ENCODE measurements at regions not wholly inside any gene's neighbourhood (a gene's known extent, or its start where the extent isn't known, plus 50 kb on each side); places are given as distances from the start of the nearest gene placed in this dataset.
A peak's percentile ranks its signal among the peaks of the same experiment; 100 is the strongest.

DNA sequence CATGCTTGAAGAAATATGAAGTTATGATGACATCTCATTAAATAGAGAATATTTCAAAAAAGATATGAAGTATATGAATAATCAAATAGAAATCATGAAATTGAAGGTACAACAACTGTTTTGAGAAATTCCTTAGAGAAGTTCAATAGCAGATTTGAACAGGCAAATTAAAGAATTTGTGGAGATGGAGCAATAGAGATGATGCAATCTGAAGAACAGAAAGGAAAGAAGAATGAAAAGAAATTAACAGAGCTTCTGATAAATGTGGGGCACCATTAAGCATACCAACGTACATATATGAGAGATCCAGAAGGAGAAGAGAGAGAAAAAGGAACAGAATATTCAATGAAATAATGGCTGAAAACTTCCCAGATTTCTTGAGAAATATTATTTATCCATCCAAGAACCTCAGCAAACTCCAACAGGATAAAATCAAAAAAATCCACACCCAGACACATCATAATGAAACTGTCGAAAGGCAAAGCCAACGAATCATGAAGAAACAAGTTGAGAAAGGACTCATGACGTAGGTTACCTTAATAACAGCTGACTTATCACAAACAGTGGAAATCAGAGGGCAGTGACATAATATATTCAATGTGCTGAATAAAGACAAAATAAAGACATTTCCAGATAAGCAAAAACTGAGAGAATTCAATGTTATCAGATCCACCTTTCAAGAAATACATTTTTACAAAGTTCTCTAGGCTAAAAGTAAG is 297.2 kb upstream of the TARS1 start:
- Histone ChIP-seq H3K4me3 (no peak overlapping the region), H3K4me1 (ENCODE audit: low read depth) (no peaks in the 10 kb centered on the region), H3K27me3 (no peaks in the 10 kb centered on the region), H3K9me3 (ENCODE audit: low read depth) (no peaks in the 10 kb centered on the region), H3K36me3 (no peaks in the 10 kb centered on the region), H3K27ac (no peak overlapping the region)
- TF ChIP-seq, protein P1, sequence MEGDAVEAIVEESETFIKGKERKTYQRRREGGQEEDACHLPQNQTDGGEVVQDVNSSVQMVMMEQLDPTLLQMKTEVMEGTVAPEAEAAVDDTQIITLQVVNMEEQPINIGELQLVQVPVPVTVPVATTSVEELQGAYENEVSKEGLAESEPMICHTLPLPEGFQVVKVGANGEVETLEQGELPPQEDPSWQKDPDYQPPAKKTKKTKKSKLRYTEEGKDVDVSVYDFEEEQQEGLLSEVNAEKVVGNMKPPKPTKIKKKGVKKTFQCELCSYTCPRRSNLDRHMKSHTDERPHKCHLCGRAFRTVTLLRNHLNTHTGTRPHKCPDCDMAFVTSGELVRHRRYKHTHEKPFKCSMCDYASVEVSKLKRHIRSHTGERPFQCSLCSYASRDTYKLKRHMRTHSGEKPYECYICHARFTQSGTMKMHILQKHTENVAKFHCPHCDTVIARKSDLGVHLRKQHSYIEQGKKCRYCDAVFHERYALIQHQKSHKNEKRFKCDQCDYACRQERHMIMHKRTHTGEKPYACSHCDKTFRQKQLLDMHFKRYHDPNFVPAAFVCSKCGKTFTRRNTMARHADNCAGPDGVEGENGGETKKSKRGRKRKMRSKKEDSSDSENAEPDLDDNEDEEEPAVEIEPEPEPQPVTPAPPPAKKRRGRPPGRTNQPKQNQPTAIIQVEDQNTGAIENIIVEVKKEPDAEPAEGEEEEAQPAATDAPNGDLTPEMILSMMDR (IDR thresholded peaks at IDR 0.05; ENCODE audit: low read depth, low read length) = no peak
- no peak for DNase-seq (ENCODE audit: low read depth in 1 of 2, low spot score in 1 of 2)

DNA sequence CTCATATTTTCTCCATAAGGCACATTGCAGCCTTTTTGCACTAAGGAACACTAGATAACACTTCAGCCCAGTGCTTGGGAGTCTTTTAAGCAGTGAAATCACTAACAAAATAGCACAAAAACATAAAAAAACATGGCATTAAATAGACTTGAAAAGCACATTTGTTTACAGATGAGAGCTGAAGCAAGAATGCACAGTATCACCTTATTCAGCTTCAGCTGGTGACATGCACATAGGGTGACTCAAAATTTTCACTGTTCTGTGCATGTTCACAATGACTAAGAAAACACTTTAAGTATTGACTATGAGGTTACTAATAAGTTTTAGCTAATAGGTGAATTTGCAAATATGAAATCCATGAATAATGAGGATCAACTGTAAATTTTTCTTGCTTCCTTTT is 293.9 kb upstream of the TARS1 start:
- Histone ChIP-seq H3K4me1 (ENCODE audit: low read depth) (no peaks in the 10 kb centered on the region), H3K27me3 (no peaks in the 10 kb centered on the region), H3K9me3 (ENCODE audit: low read depth) (no peaks in the 10 kb centered on the region), H3K36me3 (no peaks in the 10 kb centered on the region), H3K27ac (no peak overlapping the region), H3K4me3 (no peak overlapping the region)
- TF ChIP-seq, protein P1 (IDR thresholded peaks at IDR 0.05; ENCODE audit: low read depth, low read length) = no peak
- no peak for DNase-seq (ENCODE audit: low read depth in 1 of 2, low spot score in 1 of 2)

DNA sequence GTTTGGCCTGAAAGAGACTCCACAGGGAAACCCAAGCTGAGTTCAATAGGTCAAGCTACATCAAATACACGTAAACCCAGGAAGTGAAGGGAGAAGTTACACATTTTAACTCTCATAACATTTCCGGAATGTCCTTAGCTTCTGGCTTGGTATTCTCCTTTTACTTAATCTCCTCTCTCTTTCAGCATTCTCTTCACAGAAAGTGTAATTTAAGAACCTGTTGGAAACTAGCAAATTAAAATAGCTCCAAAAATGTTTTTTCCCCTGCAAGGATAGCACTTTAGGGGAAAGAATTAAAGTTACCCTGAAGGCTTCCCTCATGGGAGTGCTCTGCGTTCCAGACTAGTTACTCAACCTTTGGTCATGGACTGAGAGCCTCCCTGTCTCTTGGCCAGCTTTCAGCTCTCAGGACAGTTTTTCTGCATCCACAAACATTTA is 292.7 kb upstream of the TARS1 start:
- TF ChIP-seq, protein P1 (IDR thresholded peaks at IDR 0.05; ENCODE audit: low read depth, low read length) = no peak
- no peaks in the 10 kb centered on the region for H3K9me3 ChIP-seq (ENCODE audit: low read depth)
- peak in 1 of 2 donors; percentile 91 for DNase-seq (ENCODE audit: low read depth in 1 of 2, low spot score in 1 of 2)
- H3K36me3 ChIP-seq = no peaks in the 10 kb centered on the region
- no peak overlapping the region for H3K27ac ChIP-seq
- no peaks in the 10 kb centered on the region for H3K27me3 ChIP-seq
- no peaks in the 10 kb centered on the region for H3K4me1 ChIP-seq (ENCODE audit: low read depth)
- H3K4me3 ChIP-seq = no peak overlapping the region

DNA sequence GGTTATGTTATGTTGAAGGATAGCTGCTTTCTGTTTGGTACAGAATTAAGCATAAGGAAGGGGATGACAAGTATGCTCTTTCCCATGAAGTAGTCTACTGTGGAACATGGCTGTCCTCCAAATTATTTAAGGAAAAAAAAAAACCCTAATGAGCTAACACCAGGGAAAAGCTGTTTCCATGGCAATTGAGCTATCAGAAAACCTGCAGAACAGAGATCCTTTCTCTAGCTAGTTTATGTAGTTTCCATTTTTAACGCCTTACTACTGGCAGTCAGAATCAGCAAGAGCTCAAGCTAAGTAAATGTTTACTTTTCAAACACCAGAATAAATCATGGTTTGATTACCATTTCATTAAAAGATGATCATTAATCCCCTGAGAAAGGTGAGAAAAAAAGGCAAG is 287.4 kb upstream of the TARS1 start:
- Histone ChIP-seq H3K27me3 (no peaks in the 10 kb centered on the region), H3K4me3 (no peak overlapping the region), H3K36me3 (no peaks in the 10 kb centered on the region), H3K9me3 (ENCODE audit: low read depth) (no peaks in the 10 kb centered on the region), H3K4me1 (ENCODE audit: low read depth) (no peaks in the 10 kb centered on the region), H3K27ac (no peak overlapping the region)
- TF ChIP-seq, protein P1 (IDR thresholded peaks at IDR 0.05; ENCODE audit: low read depth, low read length) = no peak
- DNase-seq (ENCODE audit: low read depth in 1 of 2, low spot score in 1 of 2) = no peak

DNA sequence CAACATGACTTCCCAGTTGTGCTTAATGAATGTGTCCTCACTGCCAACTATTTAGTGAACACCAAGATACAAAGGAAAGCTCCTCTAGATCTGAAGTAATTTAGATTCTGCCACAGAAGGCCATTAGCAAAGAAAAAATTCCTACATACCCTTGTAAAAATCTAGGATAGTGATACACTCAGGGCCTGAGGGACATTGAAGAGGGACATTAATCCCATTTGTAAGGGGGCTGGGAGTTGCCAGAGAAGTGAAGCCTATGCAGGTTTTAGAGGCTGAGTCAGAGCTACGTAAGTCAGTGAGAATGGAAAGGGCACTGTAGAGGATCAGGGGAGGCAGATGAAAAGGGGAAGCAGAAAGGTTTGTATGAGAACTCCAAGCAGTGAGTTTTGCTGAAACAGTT is 286.9 kb upstream of the TARS1 start:
- Histone ChIP-seq H3K9me3 (ENCODE audit: low read depth) (no peaks in the 10 kb centered on the region), H3K4me3 (no peak overlapping the region), H3K27me3 (no peaks in the 10 kb centered on the region), H3K27ac (no peak overlapping the region), H3K4me1 (ENCODE audit: low read depth) (no peaks in the 10 kb centered on the region), H3K36me3 (no peaks in the 10 kb centered on the region)
- DNase-seq (ENCODE audit: low read depth in 1 of 2, low spot score in 1 of 2) = no peak
- TF ChIP-seq, protein P1 (IDR thresholded peaks at IDR 0.05; ENCODE audit: low read depth, low read length) = no peak
